ENCODE measurements at regions not wholly inside any gene's neighbourhood (a gene's known extent, or its start where the extent isn't known, plus 50 kb on each side); places are given as distances from the start of the nearest gene placed in this dataset.

GRCh38 chr4:56231410-56231809, 155.9 kb downstream of the AASDH start:
- Mint-ChIP-seq H3K4me1 (peaks cover 6% of the 10 kb centered on the region), H3K36me3 (peaks cover 2% of the 10 kb centered on the region), H3K27ac (no peak overlapping the region), H3K4me3 (no peak overlapping the region), H3K9me3 (peaks cover 3% of the 10 kb centered on the region), H3K27me3 (peaks cover 6% of the 10 kb centered on the region)
- no peak for DNase-seq
- POLR2A ChIA-PET, result no interaction called here
- ATAC-seq (ENCODE audit: low read depth), result no peak

GRCh38 chr4:56229947-56230346, 157.3 kb downstream of the AASDH start:
- POLR2A ChIA-PET, result no interaction called here
- peaks cover 2% of the 10 kb centered on the region for H3K27me3 Mint-ChIP-seq
- H3K4me1 Mint-ChIP-seq, result peaks cover 6% of the 10 kb centered on the region
- no peak overlapping the region for H3K4me3 Mint-ChIP-seq
- DNase-seq (no peak), ATAC-seq (ENCODE audit: low read depth) (no peak)
- H3K27ac Mint-ChIP-seq, result no peak overlapping the region
- peaks cover 2% of the 10 kb centered on the region for H3K36me3 Mint-ChIP-seq
- H3K9me3 Mint-ChIP-seq, result peaks cover 3% of the 10 kb centered on the region

- peaks cover 6% of the 10 kb centered on the region for H3K4me1 Mint-ChIP-seq
- no peak for DNase-seq
- H3K4me3 Mint-ChIP-seq, result no peak overlapping the region
- H3K27ac Mint-ChIP-seq, result no peak overlapping the region
- ATAC-seq (ENCODE audit: low read depth), result no peak
- H3K27me3 Mint-ChIP-seq, result peaks cover 2% of the 10 kb centered on the region
- no peaks in the 10 kb centered on the region for H3K36me3 Mint-ChIP-seq
- POLR2A ChIA-PET, result no interaction called here
- H3K9me3 Mint-ChIP-seq, result peaks cover 3% of the 10 kb centered on the region
Measured at GRCh38 chr4:56227301-56227835, 159.9 kb downstream of the AASDH start.

GRCh38 chr4:56226579-56226978, 160.7 kb downstream of the AASDH start:
- Mint-ChIP-seq H3K9me3 (peaks cover 3% of the 10 kb centered on the region), H3K27ac (no peak overlapping the region), H3K36me3 (no peaks in the 10 kb centered on the region), H3K4me1 (peaks cover 6% of the 10 kb centered on the region), H3K27me3 (peaks cover 2% of the 10 kb centered on the region), H3K4me3 (no peak overlapping the region)
- POLR2A ChIA-PET, result no interaction called here
- ATAC-seq (ENCODE audit: low read depth) (no peak), DNase-seq (no peak)

GRCh38 chr4:56224641-56225040, 162.7 kb downstream of the AASDH start:
- DNase-seq (no peak), ATAC-seq (ENCODE audit: low read depth) (no peak)
- H3K9me3 Mint-ChIP-seq, result peaks cover 2% of the 10 kb centered on the region
- POLR2A ChIA-PET, result no interaction called here
- no peaks in the 10 kb centered on the region for H3K4me1 Mint-ChIP-seq
- no peak overlapping the region for H3K4me3 Mint-ChIP-seq
- H3K36me3 Mint-ChIP-seq, result no peaks in the 10 kb centered on the region
- H3K27me3 Mint-ChIP-seq, result peaks cover 2% of the 10 kb centered on the region
- H3K27ac Mint-ChIP-seq, result no peak overlapping the region

- Mint-ChIP-seq H3K27ac (no peak overlapping the region), H3K27me3 (peaks cover 4% of the 10 kb centered on the region), H3K9me3 (peaks cover 2% of the 10 kb centered on the region), H3K36me3 (no peaks in the 10 kb centered on the region), H3K4me3 (no peak overlapping the region), H3K4me1 (no peaks in the 10 kb centered on the region)
- POLR2A ChIA-PET, result no interaction called here
- DNase-seq, result no peak
- no peak for ATAC-seq (ENCODE audit: low read depth)
Measured at GRCh38 chr4:56222514-56222913, 164.8 kb downstream of the AASDH start.

GRCh38 chr4:56220261-56220660, 167.0 kb downstream of the AASDH start:
- no peak overlapping the region for H3K27ac Mint-ChIP-seq
- H3K36me3 Mint-ChIP-seq, result no peaks in the 10 kb centered on the region

GRCh38 chr4:56219447-56219846, 167.8 kb downstream of the AASDH start:
- H3K27ac Mint-ChIP-seq, result no peak overlapping the region

More at GRCh38 chr4:56220261-56220660, 167.0 kb downstream of the AASDH start:
- H3K4me1 Mint-ChIP-seq, result no peaks in the 10 kb centered on the region
- no peak overlapping the region for H3K4me3 Mint-ChIP-seq
- peaks cover 2% of the 10 kb centered on the region for H3K27me3 Mint-ChIP-seq
- peaks cover 2% of the 10 kb centered on the region for H3K9me3 Mint-ChIP-seq
- ATAC-seq (ENCODE audit: low read depth), result no peak
- POLR2A ChIA-PET, result interaction anchor here (0.5 kb wide), 1 partner anchor 858 kb away, joined by 3 read pairs; no protein-coding TSS in a partner anchor
- DNase-seq, result no peak

GRCh38 chr4:56218230-56218895, 168.9 kb downstream of the AASDH start:
- no peaks in the 10 kb centered on the region for H3K4me1 Mint-ChIP-seq
- DNase-seq, result no peak
- H3K9me3 Mint-ChIP-seq, result peaks cover 2% of the 10 kb centered on the region
- no peaks in the 10 kb centered on the region for H3K36me3 Mint-ChIP-seq
- ATAC-seq (ENCODE audit: low read depth), result no peak
- no peak overlapping the region for H3K4me3 Mint-ChIP-seq
- peaks cover 2% of the 10 kb centered on the region for H3K27me3 Mint-ChIP-seq
- H3K27ac Mint-ChIP-seq, result no peak overlapping the region
- POLR2A ChIA-PET, result no interaction called here

More at GRCh38 chr4:56219447-56219846, 167.8 kb downstream of the AASDH start:
- ATAC-seq (ENCODE audit: low read depth) (no peak), DNase-seq (no peak)
- H3K9me3 Mint-ChIP-seq, result peaks cover 2% of the 10 kb centered on the region
- H3K4me1 Mint-ChIP-seq, result no peaks in the 10 kb centered on the region
- POLR2A ChIA-PET, result no interaction called here
- no peak overlapping the region for H3K4me3 Mint-ChIP-seq
- H3K36me3 Mint-ChIP-seq, result no peaks in the 10 kb centered on the region
- H3K27me3 Mint-ChIP-seq, result peaks cover 2% of the 10 kb centered on the region

GRCh38 chr4:56217343-56217890, 169.9 kb downstream of the AASDH start:
- H3K4me3 Mint-ChIP-seq, result no peak overlapping the region

GRCh38 chr4:56215901-56216300, 171.4 kb downstream of the AASDH start:
- no peak for DNase-seq

More at GRCh38 chr4:56217343-56217890, 169.9 kb downstream of the AASDH start:
- Mint-ChIP-seq H3K27me3 (peaks cover 2% of the 10 kb centered on the region), H3K4me1 (no peaks in the 10 kb centered on the region), H3K9me3 (peaks cover 2% of the 10 kb centered on the region), H3K36me3 (no peaks in the 10 kb centered on the region), H3K27ac (no peak overlapping the region)
- POLR2A ChIA-PET, result no interaction called here
- ATAC-seq (ENCODE audit: low read depth) (no peak), DNase-seq (no peak)

GRCh38 chr4:56215141-56215783, 172.0 kb downstream of the AASDH start:
- ATAC-seq (ENCODE audit: low read depth) (no peak), DNase-seq (no peak)
- H3K27ac Mint-ChIP-seq, result no peak overlapping the region
- H3K4me3 Mint-ChIP-seq, result no peak overlapping the region
- peaks cover 6% of the 10 kb centered on the region for H3K27me3 Mint-ChIP-seq
- H3K9me3 Mint-ChIP-seq, result peaks cover 10% of the 10 kb centered on the region
- POLR2A ChIA-PET, result no interaction called here
- H3K36me3 Mint-ChIP-seq, result no peaks in the 10 kb centered on the region
- no peaks in the 10 kb centered on the region for H3K4me1 Mint-ChIP-seq

More at GRCh38 chr4:56215901-56216300, 171.4 kb downstream of the AASDH start:
- Mint-ChIP-seq H3K4me1 (no peaks in the 10 kb centered on the region), H3K36me3 (no peaks in the 10 kb centered on the region), H3K27ac (no peak overlapping the region), H3K27me3 (peaks cover 2% of the 10 kb centered on the region), H3K9me3 (peaks cover 8% of the 10 kb centered on the region), H3K4me3 (no peak overlapping the region)
- POLR2A ChIA-PET, result no interaction called here
- no peak for ATAC-seq (ENCODE audit: low read depth)

GRCh38 chr4:56213543-56213942, 173.7 kb downstream of the AASDH start:
- Mint-ChIP-seq H3K4me1 (no peaks in the 10 kb centered on the region), H3K27ac (no peak overlapping the region), H3K36me3 (no peaks in the 10 kb centered on the region), H3K9me3 (peaks cover 10% of the 10 kb centered on the region), H3K4me3 (no peak overlapping the region), H3K27me3 (peaks cover 8% of the 10 kb centered on the region)
- ATAC-seq (ENCODE audit: low read depth), result no peak
- no peak for DNase-seq
- POLR2A ChIA-PET, result no interaction called here

- peaks cover 6% of the 10 kb centered on the region for H3K27me3 Mint-ChIP-seq
- POLR2A ChIA-PET, result no interaction called here
- ATAC-seq (ENCODE audit: low read depth), result no peak
- no peak overlapping the region for H3K4me3 Mint-ChIP-seq
- H3K27ac Mint-ChIP-seq, result no peak overlapping the region
- no peak for DNase-seq
- H3K4me1 Mint-ChIP-seq, result no peaks in the 10 kb centered on the region
- H3K9me3 Mint-ChIP-seq, result peaks cover 10% of the 10 kb centered on the region
- H3K36me3 Mint-ChIP-seq, result no peaks in the 10 kb centered on the region
Measured at GRCh38 chr4:56212774-56213173, 174.5 kb downstream of the AASDH start.

Measured in activated naive CD8-positive, alpha-beta T cell treated with anti-CD3 and anti-CD28 coated beads, Interleukin-2, amount 10 ng/mL, durations not matched to agents 7 days and 5 days (primary cell).